ENCODE measurements at regions not wholly inside any gene's neighbourhood (a gene's known extent, or its start where the extent isn't known, plus 50 kb on each side); places are given as distances from the start of the nearest gene placed in this dataset.
A peak's percentile ranks its signal among the peaks of the same experiment; 100 is the strongest.

DNA sequence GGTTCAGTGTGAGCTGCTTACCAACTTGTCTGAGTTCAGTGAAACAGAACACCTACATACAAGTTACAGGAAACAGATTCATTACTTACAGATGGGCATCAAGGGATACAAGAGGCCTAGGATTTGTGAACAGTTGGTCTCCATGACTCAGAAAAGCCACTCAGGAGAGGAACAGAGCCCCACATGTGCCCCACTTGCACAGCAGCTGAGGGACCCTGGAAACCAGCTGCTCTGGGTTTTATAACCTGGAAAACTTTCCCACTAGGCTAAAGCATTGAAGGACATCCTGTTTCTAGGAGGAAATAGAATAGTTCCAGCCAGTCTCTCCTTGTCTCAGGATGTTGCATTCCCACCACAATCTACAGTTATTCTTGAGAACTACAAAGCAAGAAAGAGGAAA, 530.0 kb downstream of the ZNF804A start:
- ATAC-seq (no peak), DNase-seq (ENCODE audit: low spot score) (no peak)
- Mint-ChIP-seq H3K27ac (no peak overlapping the region), H3K36me3 (no peaks in the 10 kb centered on the region), H3K9me3 (peaks cover 15% of the 10 kb centered on the region), H3K4me3 (no peak overlapping the region), H3K4me1 (ENCODE audit: low read depth in 2 of 2) (no peaks in the 10 kb centered on the region), H3K27me3 (no peaks in the 10 kb centered on the region)

- no peaks in the 10 kb centered on the region for H3K4me1 Mint-ChIP-seq (ENCODE audit: low read depth in 2 of 2)
- H3K36me3 Mint-ChIP-seq = no peaks in the 10 kb centered on the region
- peaks cover 17% of the 10 kb centered on the region for H3K9me3 Mint-ChIP-seq
- DNase-seq (ENCODE audit: low spot score) (no peak), ATAC-seq (no peak)
- no peak overlapping the region for H3K4me3 Mint-ChIP-seq
- no peaks in the 10 kb centered on the region for H3K27me3 Mint-ChIP-seq
- H3K27ac Mint-ChIP-seq = no peak overlapping the region
These were observed 530.7 kb downstream of the ZNF804A start for GRCh38 chr2:185128996-185129395.

GRCh38 chr2:185130685-185131084, 532.4 kb downstream of the ZNF804A start:
- Mint-ChIP-seq H3K36me3 (peaks cover 4% of the 10 kb centered on the region), H3K27ac (no peak overlapping the region), H3K27me3 (no peaks in the 10 kb centered on the region), H3K4me1 (ENCODE audit: low read depth in 2 of 2) (no peaks in the 10 kb centered on the region), H3K9me3 (peaks cover 21% of the 10 kb centered on the region), H3K4me3 (no peak overlapping the region)
- no peak for DNase-seq (ENCODE audit: low spot score)
- ATAC-seq = no peak

GRCh38 chr2:185132501-185133041, 534.2 kb downstream of the ZNF804A start:
- Mint-ChIP-seq H3K36me3 (peaks cover 4% of the 10 kb centered on the region), H3K27ac (no peak overlapping the region), H3K4me1 (ENCODE audit: low read depth in 2 of 2) (no peaks in the 10 kb centered on the region), H3K9me3 (peaks cover 20% of the 10 kb centered on the region), H3K27me3 (no peaks in the 10 kb centered on the region), H3K4me3 (no peak overlapping the region)
- peak; percentile 50 for DNase-seq (ENCODE audit: low spot score)
- no peak for ATAC-seq

GRCh38 chr2:185137700-185138099, 539.4 kb downstream of the ZNF804A start:
- peaks cover 23% of the 10 kb centered on the region for H3K9me3 Mint-ChIP-seq
- H3K27ac Mint-ChIP-seq = no peak overlapping the region
- H3K4me3 Mint-ChIP-seq = no peak overlapping the region
- H3K27me3 Mint-ChIP-seq = no peaks in the 10 kb centered on the region
- ATAC-seq (no peak), DNase-seq (ENCODE audit: low spot score) (no peak)
- peaks cover 8% of the 10 kb centered on the region for H3K36me3 Mint-ChIP-seq
- H3K4me1 Mint-ChIP-seq (ENCODE audit: low read depth in 2 of 2) = no peaks in the 10 kb centered on the region

DNA sequence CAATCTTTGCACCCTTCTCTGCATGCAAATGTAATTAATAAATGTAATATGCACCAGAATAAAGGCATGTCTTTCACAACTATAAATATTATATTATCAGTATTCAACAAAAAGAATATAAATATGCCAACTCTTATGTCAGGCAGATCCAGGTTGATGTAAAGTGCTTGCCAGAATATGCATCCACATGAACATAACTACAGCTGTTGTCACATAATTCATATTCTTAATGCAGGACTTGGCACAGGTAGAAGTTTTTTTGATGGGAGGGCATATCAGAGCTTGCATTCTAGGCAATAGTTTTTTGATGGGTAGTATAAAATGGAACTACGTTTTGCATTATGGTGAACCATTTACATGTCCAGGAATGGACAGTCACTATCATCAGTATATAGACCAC, 544.3 kb downstream of the ZNF804A start:
- no peak for ATAC-seq
- no peaks in the 10 kb centered on the region for H3K27me3 Mint-ChIP-seq
- peaks cover 4% of the 10 kb centered on the region for H3K36me3 Mint-ChIP-seq

GRCh38 chr2:185144159-185144919, 546.0 kb downstream of the ZNF804A start:
- Mint-ChIP-seq H3K27me3 (no peaks in the 10 kb centered on the region), H3K36me3 (peaks cover 4% of the 10 kb centered on the region), H3K4me3 (no peak overlapping the region), H3K27ac (no peak overlapping the region), H3K9me3 (peaks cover 12% of the 10 kb centered on the region), H3K4me1 (ENCODE audit: low read depth in 2 of 2) (no peaks in the 10 kb centered on the region)
- DNase-seq (ENCODE audit: low spot score) (no peak), ATAC-seq (peak in 1 of 2 donors; percentile 40)

More for the DNA sequence above, 544.3 kb downstream of the ZNF804A start:
- no peak overlapping the region for H3K27ac Mint-ChIP-seq
- peaks cover 9% of the 10 kb centered on the region for H3K9me3 Mint-ChIP-seq
- no peak for DNase-seq (ENCODE audit: low spot score)
- H3K4me1 Mint-ChIP-seq (ENCODE audit: low read depth in 2 of 2) = no peaks in the 10 kb centered on the region
- no peak overlapping the region for H3K4me3 Mint-ChIP-seq

DNA sequence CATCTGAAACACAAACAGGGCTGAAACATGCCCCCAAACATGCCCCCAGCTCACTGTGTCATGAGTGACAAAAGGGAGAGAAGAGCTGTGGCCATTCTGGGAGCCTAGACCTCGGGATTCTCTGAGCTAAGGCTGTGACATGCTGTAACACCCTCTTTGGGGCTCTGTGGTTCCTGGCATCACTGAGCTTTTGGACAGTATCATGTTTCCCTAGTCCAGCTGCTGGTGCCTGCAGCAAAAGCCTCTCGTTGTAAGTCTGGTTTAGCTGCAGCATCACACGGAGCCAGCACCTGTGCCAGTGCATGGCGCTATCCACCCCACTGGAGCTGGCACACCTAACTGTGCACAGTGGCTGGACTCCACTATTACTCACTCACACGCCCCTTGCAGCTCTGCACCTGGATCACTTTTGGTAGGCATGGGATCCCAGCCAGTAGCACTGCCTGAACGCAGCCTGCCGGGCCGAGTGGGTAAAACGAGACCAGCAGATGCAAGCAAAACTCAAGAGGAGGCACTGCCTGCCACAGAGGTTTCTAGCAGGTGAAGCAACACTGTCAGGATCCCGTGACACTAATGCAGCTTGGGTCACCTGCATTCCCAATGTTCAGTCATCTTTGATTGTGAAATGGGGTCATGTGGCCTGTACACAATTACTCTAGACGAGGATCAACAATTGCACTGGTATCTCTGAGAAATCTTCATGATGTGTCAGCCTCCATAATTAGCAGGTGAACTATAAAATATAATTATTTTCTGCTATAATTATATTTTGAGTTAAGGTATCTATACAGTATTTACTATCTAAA, 547.2 kb downstream of the ZNF804A start:
- no peak overlapping the region for H3K4me3 Mint-ChIP-seq
- no peak for DNase-seq (ENCODE audit: low spot score)
- no peak for ATAC-seq
- peaks cover 11% of the 10 kb centered on the region for H3K9me3 Mint-ChIP-seq
- H3K27ac Mint-ChIP-seq = no peak overlapping the region
- no peaks in the 10 kb centered on the region for H3K27me3 Mint-ChIP-seq
- peaks cover 2% of the 10 kb centered on the region for H3K36me3 Mint-ChIP-seq
- H3K4me1 Mint-ChIP-seq (ENCODE audit: low read depth in 2 of 2) = no peaks in the 10 kb centered on the region

DNA sequence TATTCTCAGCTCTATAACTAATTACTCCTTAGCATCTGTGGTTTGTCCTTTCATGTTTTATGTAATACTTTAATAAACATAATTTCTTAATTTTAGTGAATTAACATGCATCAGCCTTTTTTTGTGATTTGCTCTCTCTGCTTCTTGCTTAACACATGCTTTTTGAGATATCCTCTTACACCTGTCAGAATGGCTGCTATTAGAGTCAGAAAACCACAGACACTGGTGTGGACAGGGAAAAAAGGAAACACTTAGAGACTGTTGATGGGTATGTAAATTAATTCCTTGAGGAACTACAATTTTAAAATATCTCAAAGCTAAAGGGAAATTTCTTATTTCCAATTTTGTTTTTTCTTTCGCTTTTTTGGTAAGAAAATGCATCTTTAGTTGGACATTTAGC, 549.0 kb downstream of the ZNF804A start:
- no peak overlapping the region for H3K4me3 Mint-ChIP-seq
- H3K27me3 Mint-ChIP-seq = no peaks in the 10 kb centered on the region
- no peaks in the 10 kb centered on the region for H3K4me1 Mint-ChIP-seq (ENCODE audit: low read depth in 2 of 2)
- ATAC-seq (no peak), DNase-seq (ENCODE audit: low spot score) (no peak)
- no peaks in the 10 kb centered on the region for H3K36me3 Mint-ChIP-seq
- H3K27ac Mint-ChIP-seq = no peak overlapping the region
- H3K9me3 Mint-ChIP-seq = peaks cover 12% of the 10 kb centered on the region

DNA sequence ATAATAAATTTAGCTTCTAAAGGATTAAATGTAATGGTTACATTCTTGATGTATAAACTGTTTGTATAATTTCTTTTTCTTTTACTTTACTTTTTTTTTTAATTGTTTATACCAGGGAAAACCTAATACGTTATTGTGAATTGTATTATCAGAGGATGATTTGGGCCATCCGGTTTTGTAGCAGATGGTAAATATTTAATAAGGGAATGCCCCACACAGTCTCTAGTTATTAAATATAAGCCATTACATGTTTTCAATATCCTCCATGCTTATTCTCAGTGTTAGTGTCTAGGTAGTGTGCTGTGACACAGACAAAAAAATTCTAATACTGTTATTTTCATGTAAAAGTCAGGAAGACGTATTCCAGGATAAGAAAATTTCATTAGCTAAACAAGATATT, 553.9 kb downstream of the ZNF804A start:
- no peaks in the 10 kb centered on the region for H3K4me1 Mint-ChIP-seq (ENCODE audit: low read depth in 2 of 2)
- no peaks in the 10 kb centered on the region for H3K27me3 Mint-ChIP-seq
- peaks cover 10% of the 10 kb centered on the region for H3K9me3 Mint-ChIP-seq
- no peak overlapping the region for H3K4me3 Mint-ChIP-seq
- ATAC-seq = no peak
- no peak for DNase-seq (ENCODE audit: low spot score)
- no peak overlapping the region for H3K27ac Mint-ChIP-seq
- H3K36me3 Mint-ChIP-seq = peaks cover 5% of the 10 kb centered on the region

DNA sequence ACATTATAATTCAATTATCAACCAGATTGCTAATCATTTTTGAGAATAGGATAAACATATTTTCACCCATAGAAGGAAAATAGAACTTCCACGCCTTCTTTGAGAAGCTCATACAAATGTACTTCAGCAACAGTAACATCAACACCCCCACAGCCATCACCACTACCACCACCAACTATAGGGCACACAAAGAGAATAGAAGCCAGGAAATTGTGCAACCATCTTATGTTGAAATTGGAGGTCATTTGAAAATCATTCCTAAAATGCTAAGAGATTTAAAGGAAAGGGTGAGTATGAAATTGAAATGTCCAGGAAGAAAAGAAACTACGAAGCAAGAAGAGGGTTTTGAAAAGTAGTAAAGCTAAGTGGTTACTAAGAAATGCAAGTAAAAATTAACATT, 563.4 kb downstream of the ZNF804A start:
- Mint-ChIP-seq H3K27me3 (no peaks in the 10 kb centered on the region), H3K4me3 (no peak overlapping the region), H3K36me3 (no peaks in the 10 kb centered on the region), H3K27ac (no peak overlapping the region), H3K4me1 (ENCODE audit: low read depth in 2 of 2) (no peaks in the 10 kb centered on the region), H3K9me3 (peaks cover 21% of the 10 kb centered on the region)
- no peak for ATAC-seq
- no peak for DNase-seq (ENCODE audit: low spot score)

- no peak for DNase-seq (ENCODE audit: low spot score)
- Mint-ChIP-seq H3K4me1 (ENCODE audit: low read depth in 2 of 2) (no peaks in the 10 kb centered on the region), H3K27me3 (no peaks in the 10 kb centered on the region), H3K27ac (no peak overlapping the region), H3K36me3 (no peaks in the 10 kb centered on the region), H3K9me3 (peaks cover 3% of the 10 kb centered on the region), H3K4me3 (no peak overlapping the region)
- no peak for ATAC-seq
These were observed 564.3 kb upstream of the FSIP2 start for GRCh38 chr2:185174353-185174752.

- no peaks in the 10 kb centered on the region for H3K36me3 Mint-ChIP-seq
- no peaks in the 10 kb centered on the region for H3K4me1 Mint-ChIP-seq (ENCODE audit: low read depth in 2 of 2)
- no peaks in the 10 kb centered on the region for H3K27me3 Mint-ChIP-seq
- ATAC-seq (no peak), DNase-seq (ENCODE audit: low spot score) (no peak)
- H3K27ac Mint-ChIP-seq = no peak overlapping the region
- H3K9me3 Mint-ChIP-seq = peaks cover under 1% of the 10 kb centered on the region
- H3K4me3 Mint-ChIP-seq = no peak overlapping the region
These were observed 558.9 kb upstream of the FSIP2 start for GRCh38 chr2:185179743-185180142.

GRCh38 chr2:185181901-185182300, 556.7 kb upstream of the FSIP2 start:
- H3K36me3 Mint-ChIP-seq = no peaks in the 10 kb centered on the region
- no peak overlapping the region for H3K4me3 Mint-ChIP-seq
- no peak for DNase-seq (ENCODE audit: low spot score)
- H3K27me3 Mint-ChIP-seq = no peaks in the 10 kb centered on the region
- peaks cover 5% of the 10 kb centered on the region for H3K9me3 Mint-ChIP-seq
- no peak for ATAC-seq
- no peak overlapping the region for H3K27ac Mint-ChIP-seq
- no peaks in the 10 kb centered on the region for H3K4me1 Mint-ChIP-seq (ENCODE audit: low read depth in 2 of 2)

Data from natural killer cell treated with Interleukin-12 subunit alpha and Interleukin-12 subunit beta and Interleukin-15 and Interleukin-18, amount 100 ng/mL, for 72 hours (primary cell).